Peyer's patch (tissue), 4 donors: ENCODE measurements at regions not wholly inside any gene's neighbourhood (a gene's known extent, or its start where the extent isn't known, plus 50 kb on each side); places are given as distances from the start of the nearest gene placed in this dataset.

Experiments
- DNase-seq, 3 donors: peaks; one replicate each; pipeline ENCODE4 v3.0.0-alpha.2; 2017 to 2019
- H3K27ac ChIP-seq, 4 donors: fragments of 200-600 bp; sonication (generic); one replicate each; pipeline ENCODE4 v1.5.1; 2016 to 2019
- H3K27me3 ChIP-seq, 2 donors: fragments of 200-600 bp; sonication (generic); one replicate each; pipeline ENCODE4 v1.5.1; 2019
- H3K36me3 ChIP-seq, 3 donors: fragments of 200-600 bp; sonication (generic); one replicate each; pipeline ENCODE4 v1.5.1; 2016 to 2019
- H3K4me1 ChIP-seq, 4 donors: fragments of 200-600 bp; sonication (generic); one replicate each; pipeline ENCODE4 v1.5.1; 2016 to 2019
- H3K4me3 ChIP-seq, 4 donors: fragments of 200-600 bp; sonication (generic); 1 replicate in 3 of 4; 2 replicates in 1 of 4; pipeline ENCODE4 v1.5.1; 2016 to 2019; ENCODE audit warnings: mild to moderate bottlenecking in 1 of 4
- H3K9me3 ChIP-seq, 4 donors: fragments of 200-600 bp; sonication (generic); one replicate each; pipeline ENCODE4 v1.5.1; 2016 to 2019; ENCODE audit warnings: mild to moderate bottlenecking in 1 of 4
- POLR2A ChIP-seq, 2 donors: fragments of 450-650 bp; IDR thresholded peaks; one replicate each; pipeline ENCODE4 v1.5.1; 2017; ENCODE audit warnings: antibody characterized with exemption in 2 of 2, mild to moderate bottlenecking in 2 of 2, moderate library complexity in 2 of 2
- TF ChIP-seq, protein P1 (sequence below), 6 experiments: fragments of 450-650 bp in 4 of 6; fragments of 200-600 bp in 2 of 6; sonication (generic) in 1 of 6; IDR thresholded peaks; one replicate each; pipeline ENCODE4 v1.5.1; 2017 to 2019; ENCODE audit warnings: antibody characterized with exemption in 6 of 6, mild to moderate bottlenecking in 3 of 6, moderate library complexity in 1 of 6

GRCh38 chr6:40124924-40125323 is 190.7 kb upstream of the MOCS1 start:
- H3K36me3 ChIP-seq: no peaks in the 10 kb centered on the region
- no peaks in the 10 kb centered on the region for H3K27me3 ChIP-seq
- no peak overlapping the region for H3K27ac ChIP-seq
- TF ChIP-seq, protein P1, sequence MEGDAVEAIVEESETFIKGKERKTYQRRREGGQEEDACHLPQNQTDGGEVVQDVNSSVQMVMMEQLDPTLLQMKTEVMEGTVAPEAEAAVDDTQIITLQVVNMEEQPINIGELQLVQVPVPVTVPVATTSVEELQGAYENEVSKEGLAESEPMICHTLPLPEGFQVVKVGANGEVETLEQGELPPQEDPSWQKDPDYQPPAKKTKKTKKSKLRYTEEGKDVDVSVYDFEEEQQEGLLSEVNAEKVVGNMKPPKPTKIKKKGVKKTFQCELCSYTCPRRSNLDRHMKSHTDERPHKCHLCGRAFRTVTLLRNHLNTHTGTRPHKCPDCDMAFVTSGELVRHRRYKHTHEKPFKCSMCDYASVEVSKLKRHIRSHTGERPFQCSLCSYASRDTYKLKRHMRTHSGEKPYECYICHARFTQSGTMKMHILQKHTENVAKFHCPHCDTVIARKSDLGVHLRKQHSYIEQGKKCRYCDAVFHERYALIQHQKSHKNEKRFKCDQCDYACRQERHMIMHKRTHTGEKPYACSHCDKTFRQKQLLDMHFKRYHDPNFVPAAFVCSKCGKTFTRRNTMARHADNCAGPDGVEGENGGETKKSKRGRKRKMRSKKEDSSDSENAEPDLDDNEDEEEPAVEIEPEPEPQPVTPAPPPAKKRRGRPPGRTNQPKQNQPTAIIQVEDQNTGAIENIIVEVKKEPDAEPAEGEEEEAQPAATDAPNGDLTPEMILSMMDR (IDR thresholded peaks at IDR 0.05): no peak
- TF ChIP-seq POLR2A (IDR thresholded peaks at IDR 0.05): no peak
- no peaks in the 10 kb centered on the region for H3K4me1 ChIP-seq
- DNase-seq: no peak
- H3K9me3 ChIP-seq: no peaks in the 10 kb centered on the region
- no peak overlapping the region for H3K4me3 ChIP-seq

DNA sequence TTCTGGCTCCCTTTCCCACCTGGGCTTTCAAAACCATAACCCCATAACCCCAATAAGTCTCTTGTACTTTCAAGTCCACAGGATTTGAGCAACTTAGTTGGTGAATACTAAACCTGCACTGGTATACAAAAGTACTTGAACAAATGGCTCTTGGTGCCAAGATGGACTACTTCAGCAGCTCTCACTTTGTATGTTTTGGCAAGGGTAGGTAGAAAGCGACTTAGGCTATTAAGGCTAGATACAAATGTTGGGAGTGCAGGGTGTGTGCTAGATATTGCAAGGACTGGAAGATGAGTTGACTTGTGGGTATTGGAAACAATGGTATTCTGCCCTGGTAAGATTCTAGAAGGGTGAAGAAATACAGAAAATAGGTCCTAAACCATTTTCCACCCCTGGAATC is 182.6 kb upstream of the MOCS1 start:
- DNase-seq: no peak
- Histone ChIP-seq H3K27me3 (no peaks in the 10 kb centered on the region), H3K4me1 (no peaks in the 10 kb centered on the region), H3K27ac (no peak overlapping the region), H3K9me3 (no peaks in the 10 kb centered on the region), H3K36me3 (no peaks in the 10 kb centered on the region), H3K4me3 (no peak overlapping the region)
- TF ChIP-seq, protein P1 (IDR thresholded peaks at IDR 0.05): no peak
- no peak for TF ChIP-seq POLR2A (IDR thresholded peaks at IDR 0.05)

DNA sequence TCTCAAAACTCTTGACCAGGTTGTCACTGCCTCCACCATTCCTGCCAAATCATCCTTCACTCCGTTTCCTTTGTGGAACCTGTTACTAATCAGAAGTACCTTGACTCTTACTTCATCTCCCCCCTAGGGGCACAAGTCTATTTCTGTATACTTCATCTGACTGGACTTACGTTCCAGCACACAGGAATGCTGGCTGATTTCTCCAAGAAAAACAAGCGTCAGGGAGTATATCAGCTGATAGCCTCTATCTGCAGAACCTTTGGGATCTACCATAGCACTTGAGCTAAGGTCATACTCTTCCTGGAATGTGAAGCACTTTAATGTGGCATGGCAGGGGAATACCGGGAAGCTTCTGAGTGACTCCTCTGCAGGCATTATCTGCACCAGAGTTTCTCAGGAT is 178.1 kb upstream of the MOCS1 start:
- Histone ChIP-seq H3K9me3 (no peaks in the 10 kb centered on the region), H3K4me1 (peaks cover 0 to 6% (median 0%) of the 10 kb centered on the region in 4 donors), H3K36me3 (no peaks in the 10 kb centered on the region), H3K27me3 (no peaks in the 10 kb centered on the region), H3K4me3 (no peak overlapping the region), H3K27ac (no peak overlapping the region)
- TF ChIP-seq, protein P1 (IDR thresholded peaks at IDR 0.05): peak in 1 of 6 experiments; percentile 18
- no peak for TF ChIP-seq POLR2A (IDR thresholded peaks at IDR 0.05)
- DNase-seq: no peak

- TF ChIP-seq, protein P1 (IDR thresholded peaks at IDR 0.05): no peak
- TF ChIP-seq POLR2A (IDR thresholded peaks at IDR 0.05): no peak
- Histone ChIP-seq H3K36me3 (no peaks in the 10 kb centered on the region), H3K4me3 (no peak overlapping the region), H3K4me1 (peaks cover 0 to 6% (median 0%) of the 10 kb centered on the region in 4 donors), H3K9me3 (no peaks in the 10 kb centered on the region), H3K27me3 (no peaks in the 10 kb centered on the region), H3K27ac (no peak overlapping the region)
- DNase-seq: no peak
These were observed 174.5 kb upstream of the MOCS1 start for GRCh38 chr6:40108736-40109135.

- DNase-seq: no peak
- Histone ChIP-seq H3K27ac (no peak overlapping the region), H3K9me3 (no peaks in the 10 kb centered on the region), H3K4me3 (no peak overlapping the region), H3K27me3 (no peaks in the 10 kb centered on the region), H3K36me3 (no peaks in the 10 kb centered on the region), H3K4me1 (peaks cover 0 to 6% (median 0%) of the 10 kb centered on the region in 4 donors)
- TF ChIP-seq, protein P1 (IDR thresholded peaks at IDR 0.05): no peak
- no peak for TF ChIP-seq POLR2A (IDR thresholded peaks at IDR 0.05)
These were observed 172.6 kb upstream of the MOCS1 start for GRCh38 chr6:40106840-40107239.

DNA sequence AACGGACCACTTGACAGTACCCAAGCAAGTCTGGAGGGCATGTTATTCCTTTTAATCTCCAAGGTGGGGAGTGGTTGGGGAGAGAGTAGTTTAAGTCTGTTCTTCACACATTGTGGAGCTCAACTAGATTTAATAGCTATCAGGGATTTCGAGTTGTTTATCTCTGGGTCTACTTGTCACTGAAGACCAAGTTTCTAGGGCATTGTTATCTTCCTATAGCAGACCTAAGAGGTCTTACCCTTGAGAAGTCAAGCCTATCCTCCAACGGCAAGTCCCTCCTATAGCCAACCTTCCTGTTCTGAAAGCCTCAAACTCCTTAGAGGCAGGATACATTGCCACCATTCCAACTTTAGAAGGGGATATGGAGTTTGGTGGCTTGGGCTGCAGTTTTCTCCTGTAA is 164.5 kb upstream of the MOCS1 start:
- no peak overlapping the region for H3K27ac ChIP-seq
- no peaks in the 10 kb centered on the region for H3K4me1 ChIP-seq
- H3K4me3 ChIP-seq: no peak overlapping the region
- H3K9me3 ChIP-seq: no peaks in the 10 kb centered on the region
- TF ChIP-seq, protein P1 (IDR thresholded peaks at IDR 0.05): no peak
- no peak for TF ChIP-seq POLR2A (IDR thresholded peaks at IDR 0.05)
- no peaks in the 10 kb centered on the region for H3K36me3 ChIP-seq
- H3K27me3 ChIP-seq: no peaks in the 10 kb centered on the region
- DNase-seq: no peak
